Activated CD8-positive, alpha-beta T cell treated with anti-CD3 and anti-CD28 coated beads, Interleukin-2, amount 10 ng/mL, durations not matched to agents 7 days and 5 days (primary cell): ENCODE measurements at regions not wholly inside any gene's neighbourhood (a gene's known extent, or its start where the extent isn't known, plus 50 kb on each side); places are given as distances from the start of the nearest gene placed in this dataset.
"Not testable (repeated sequence)": the region's sequence is repeated elsewhere in the genome, so short reads cannot be mapped to it uniquely, and the experiment has no call there.

Experiments used
- ATAC-seq: fragments of 150-1000 bp; cut with Tn5 transposase; one replicate; pipeline ENCODE4 v1.10.0; 2021; ENCODE audit warnings: moderate library complexity
- CTCF ChIA-PET: fragments of 350-600 bp; sonication (Branson Sonifier 250); formaldehyde crosslinking; loops from one replicate; lab custom pipeline; 2021; ENCODE audit warnings: antibody characterized with exemption; lab: Charles Lee
- POLR2A ChIA-PET: fragments of 350-600 bp; sonication (Branson Sonifier 250); formaldehyde crosslinking; loops from one replicate; lab custom pipeline; 2021; ENCODE audit warnings: antibody characterized with exemption; lab: Charles Lee
- DNase-seq: peaks from one replicate; pipeline ENCODE4 v3.0.0-alpha.2; 2020
- H3K27ac Mint-ChIP-seq: one replicate; pipeline ENCODE4 v1.8.0; 2021; ENCODE audit warnings: mild to moderate bottlenecking, mixed read lengths
- H3K27me3 Mint-ChIP-seq: one replicate; pipeline ENCODE4 v1.8.0; 2021; ENCODE audit warnings: low read depth, mixed read lengths
- H3K36me3 Mint-ChIP-seq: one replicate; pipeline ENCODE4 v1.8.0; 2021; ENCODE audit warnings: low read depth, mixed read lengths
- H3K4me1 Mint-ChIP-seq: one replicate; pipeline ENCODE4 v1.8.0; 2021; ENCODE audit warnings: low read depth, mixed read lengths
- H3K4me3 Mint-ChIP-seq: one replicate; pipeline ENCODE4 v1.8.0; 2021; ENCODE audit warnings: mild to moderate bottlenecking, mixed read lengths
- H3K9me3 Mint-ChIP-seq: one replicate; pipeline ENCODE4 v1.8.0; 2022; ENCODE audit warnings: mixed read lengths; ENCODE audit not compliant: insufficient read depth

DNA sequence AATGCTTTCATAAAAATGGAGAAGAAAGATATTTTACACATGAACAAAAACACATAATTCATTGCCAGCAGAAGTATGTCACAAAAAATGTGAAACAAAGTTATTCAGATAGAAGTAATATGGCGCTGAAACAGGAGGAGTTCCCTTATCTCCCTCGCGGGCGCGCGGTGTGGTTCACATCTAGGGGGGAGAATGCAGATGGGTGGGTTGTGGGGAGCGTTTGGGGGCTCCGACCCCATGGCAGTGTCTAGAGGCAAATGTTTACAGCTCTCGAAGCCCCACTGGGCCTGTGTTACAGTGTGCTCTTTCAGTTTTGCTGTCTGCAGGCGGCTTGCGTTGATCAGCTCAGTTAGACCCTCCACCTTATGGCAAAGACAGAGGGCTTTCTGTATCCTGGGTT lies 297.5 kb downstream of the CGGBP1 start:
- DNase-seq (no peak), ATAC-seq (no peak)
- no peaks in the 10 kb centered on the region for H3K9me3 Mint-ChIP-seq
- ChIA-PET CTCF (no interaction called here), POLR2A (no interaction called here)
- no peaks in the 10 kb centered on the region for H3K27me3 Mint-ChIP-seq
- no peaks in the 10 kb centered on the region for H3K36me3 Mint-ChIP-seq
- H3K27ac Mint-ChIP-seq, result no peak overlapping the region
- no peaks in the 10 kb centered on the region for H3K4me1 Mint-ChIP-seq
- H3K4me3 Mint-ChIP-seq, result no peak overlapping the region

DNA sequence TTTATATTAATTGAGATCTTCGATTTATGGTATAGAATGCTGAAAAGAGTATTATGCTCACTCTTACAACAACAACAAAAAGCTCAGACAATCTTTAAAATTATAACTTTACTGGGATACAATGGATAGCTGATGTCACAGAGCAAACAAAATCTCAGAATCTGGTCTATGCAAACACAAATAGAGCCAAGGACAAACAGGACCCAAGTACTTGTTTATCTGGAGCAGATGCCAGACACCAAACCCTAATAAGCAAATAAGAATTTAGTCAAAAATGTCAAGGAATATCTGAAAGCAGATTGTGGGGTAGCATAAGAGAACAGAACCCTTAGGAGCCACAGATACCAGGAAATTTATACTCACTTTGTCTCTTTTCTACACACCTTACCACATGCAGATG lies 302.2 kb downstream of the CGGBP1 start:
- no peaks in the 10 kb centered on the region for H3K9me3 Mint-ChIP-seq
- ChIA-PET CTCF (no interaction called here), POLR2A (no interaction called here)
- DNase-seq (no peak), ATAC-seq (no peak)
- no peaks in the 10 kb centered on the region for H3K27me3 Mint-ChIP-seq
- H3K36me3 Mint-ChIP-seq, result no peaks in the 10 kb centered on the region
- H3K4me3 Mint-ChIP-seq, result no peak overlapping the region
- no peak overlapping the region for H3K27ac Mint-ChIP-seq
- H3K4me1 Mint-ChIP-seq, result no peaks in the 10 kb centered on the region

DNA sequence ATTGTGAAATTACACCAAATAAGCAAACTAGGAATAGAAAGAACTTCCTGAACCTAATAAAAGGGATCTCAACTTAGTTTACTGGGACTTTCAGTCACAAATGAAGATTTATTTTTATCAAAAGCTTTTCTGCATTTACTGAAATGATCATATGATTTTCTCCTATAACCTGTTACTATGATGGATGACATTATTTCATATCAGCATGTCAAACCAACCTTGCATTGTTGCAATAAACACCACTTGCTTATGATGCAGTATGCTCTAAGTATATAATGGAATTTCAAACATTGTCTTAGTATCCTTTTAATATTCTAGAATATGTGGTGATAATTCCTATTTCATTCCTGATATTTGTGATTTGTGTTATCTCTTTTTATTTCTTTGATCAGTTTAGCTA lies 303.0 kb downstream of the CGGBP1 start:
- Mint-ChIP-seq H3K4me1 (no peaks in the 10 kb centered on the region), H3K4me3 (no peak overlapping the region), H3K9me3 (no peaks in the 10 kb centered on the region), H3K27ac (no peak overlapping the region), H3K36me3 (no peaks in the 10 kb centered on the region), H3K27me3 (no peaks in the 10 kb centered on the region)
- no peak for ATAC-seq
- ChIA-PET CTCF (no interaction called here), POLR2A (no interaction called here)
- DNase-seq, result no peak

DNA sequence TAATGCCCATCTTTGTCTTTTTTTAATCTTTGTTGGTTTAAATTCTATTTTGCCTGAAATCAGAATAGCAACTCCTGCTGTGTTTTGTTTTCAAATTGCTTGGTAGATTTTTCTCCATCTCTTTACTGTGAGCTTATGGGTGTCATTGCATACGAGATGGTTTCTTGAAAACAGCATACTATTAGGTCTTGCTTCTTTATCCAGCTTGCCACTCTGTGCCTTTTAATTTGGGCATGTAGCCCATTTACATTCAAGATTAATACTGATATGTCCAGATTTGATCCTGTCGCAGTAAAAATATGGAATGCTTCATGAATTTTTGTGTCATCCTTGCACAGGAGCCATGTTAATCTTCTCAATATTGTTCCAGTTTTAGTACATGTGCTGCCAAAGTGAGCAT lies 316.6 kb downstream of the CGGBP1 start:
- no peaks in the 10 kb centered on the region for H3K27me3 Mint-ChIP-seq

DNA sequence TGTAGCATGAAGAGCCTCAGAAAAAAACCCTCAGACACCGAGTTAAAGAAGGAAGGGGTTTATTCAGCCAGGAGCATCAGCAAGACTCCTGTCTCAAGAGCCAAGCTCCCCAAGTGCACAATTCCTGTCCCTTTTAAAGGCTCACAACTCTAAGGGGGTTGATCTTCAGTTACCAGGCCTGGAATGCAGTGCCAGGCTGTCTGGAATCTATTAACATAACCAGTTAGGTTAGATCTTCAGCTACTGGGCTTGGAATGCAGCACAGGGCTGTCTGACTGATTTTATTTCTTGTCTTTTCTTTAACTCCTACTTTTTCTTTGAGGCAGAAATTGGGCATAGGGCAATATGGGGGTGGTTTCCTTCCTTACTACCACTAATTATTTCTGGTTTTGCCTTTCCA lies 317.9 kb downstream of the CGGBP1 start:
- H3K4me1 Mint-ChIP-seq, H3K36me3 Mint-ChIP-seq, POLR2A ChIA-PET, H3K9me3 Mint-ChIP-seq, H3K27ac Mint-ChIP-seq, DNase-seq, H3K27me3 Mint-ChIP-seq, ATAC-seq, H3K4me3 Mint-ChIP-seq, CTCF ChIA-PET: not testable (repeated sequence)

More for the DNA sequence above, 316.6 kb downstream of the CGGBP1 start:
- CTCF ChIA-PET, result no interaction called here
- ATAC-seq (no peak), DNase-seq (no peak)
- Mint-ChIP-seq H3K4me3 (no peak overlapping the region), H3K9me3 (peaks cover 5% of the 10 kb centered on the region), H3K4me1 (no peaks in the 10 kb centered on the region), H3K27ac (no peak overlapping the region), H3K36me3 (no peaks in the 10 kb centered on the region)
- POLR2A ChIA-PET, result no interaction called here

DNA sequence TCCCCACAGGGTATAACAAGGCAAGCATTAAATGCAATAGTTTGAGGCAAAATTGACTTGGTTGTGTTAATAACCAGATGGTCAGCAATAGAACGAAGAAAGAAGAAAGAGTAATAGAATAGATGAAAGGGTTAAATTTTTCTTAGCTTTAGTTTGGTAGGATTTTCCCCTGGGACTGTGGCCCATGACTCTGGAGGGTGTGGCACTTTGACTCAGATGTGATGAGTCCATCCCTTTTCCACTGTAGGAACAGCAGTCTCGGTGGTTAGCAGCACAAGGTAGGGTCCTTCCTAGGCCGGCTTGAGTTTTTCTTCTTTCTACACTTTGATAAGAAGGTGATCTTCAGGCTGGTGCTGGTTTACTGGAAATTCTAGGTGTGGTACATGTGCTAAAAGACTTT lies 321.0 kb downstream of the CGGBP1 start:
- DNase-seq, H3K27me3 Mint-ChIP-seq, POLR2A ChIA-PET, ATAC-seq, H3K36me3 Mint-ChIP-seq, H3K4me1 Mint-ChIP-seq, H3K4me3 Mint-ChIP-seq, H3K9me3 Mint-ChIP-seq, H3K27ac Mint-ChIP-seq, CTCF ChIA-PET: not testable (repeated sequence)

DNA sequence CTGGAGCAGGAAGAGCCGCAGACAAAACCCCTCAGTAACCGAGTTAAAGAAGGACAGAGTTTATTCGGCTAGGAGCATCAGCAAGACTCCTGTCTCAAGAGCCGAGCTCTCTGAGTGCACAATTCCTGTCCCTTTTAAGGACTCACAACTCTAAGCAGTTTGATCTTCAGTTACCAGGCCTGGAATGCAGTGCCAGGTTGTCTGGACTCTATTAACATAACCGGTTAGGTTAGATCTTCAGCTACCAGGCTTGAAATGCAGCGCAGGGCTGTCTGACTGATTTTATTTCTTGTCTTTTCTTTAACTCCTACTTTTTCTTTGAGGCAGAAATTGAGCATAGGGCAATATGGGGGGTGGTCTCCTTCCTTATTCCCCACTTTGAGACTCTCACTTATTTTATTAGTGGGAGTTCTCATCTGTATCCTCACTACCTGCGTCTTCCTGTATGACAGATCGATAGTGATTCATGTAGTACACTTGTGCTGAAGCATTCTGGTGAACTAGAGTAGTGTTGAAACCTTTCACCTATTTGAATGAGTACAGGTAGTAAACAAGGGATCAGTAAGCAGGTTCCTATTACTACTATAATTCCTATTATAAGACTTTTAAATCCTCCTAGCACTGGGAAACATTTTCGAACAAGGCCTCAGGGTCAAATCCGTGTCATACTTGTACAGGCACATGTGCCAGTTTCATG lies 325.0 kb downstream of the CGGBP1 start:
- H3K27me3 Mint-ChIP-seq, result no peaks in the 10 kb centered on the region
- no peak for ATAC-seq
- H3K36me3 Mint-ChIP-seq, result no peaks in the 10 kb centered on the region
- CTCF ChIA-PET, result no interaction called here
- POLR2A ChIA-PET, result no interaction called here
- no peak for DNase-seq
- H3K4me3 Mint-ChIP-seq, result no peak overlapping the region
- H3K9me3 Mint-ChIP-seq, result no peaks in the 10 kb centered on the region
- H3K4me1 Mint-ChIP-seq, result no peaks in the 10 kb centered on the region
- no peak overlapping the region for H3K27ac Mint-ChIP-seq

DNA sequence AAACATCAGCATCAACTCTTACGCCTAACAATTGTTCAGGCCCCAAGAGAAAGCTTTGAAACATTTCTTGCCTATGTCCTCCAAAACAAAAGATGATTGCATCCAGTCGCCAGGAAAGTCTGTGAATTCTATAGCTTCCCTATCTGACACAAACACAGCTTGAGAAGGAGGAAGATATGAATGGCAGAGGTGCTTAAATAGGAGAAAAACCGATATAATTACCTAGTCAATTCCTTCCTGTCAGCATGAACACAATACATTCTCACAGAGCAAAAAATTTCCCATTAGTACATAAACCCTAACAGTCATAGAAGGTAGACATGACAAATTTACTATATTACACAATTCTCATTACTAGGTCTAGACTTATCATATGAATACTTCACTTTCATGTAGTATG lies 326.5 kb downstream of the CGGBP1 start:
- Mint-ChIP-seq H3K4me1 (no peaks in the 10 kb centered on the region), H3K9me3 (no peaks in the 10 kb centered on the region), H3K36me3 (no peaks in the 10 kb centered on the region), H3K27me3 (no peaks in the 10 kb centered on the region), H3K27ac (no peak overlapping the region), H3K4me3 (no peak overlapping the region)
- ATAC-seq (no peak), DNase-seq (no peak)
- POLR2A ChIA-PET, result no interaction called here
- CTCF ChIA-PET, result no interaction called here

DNA sequence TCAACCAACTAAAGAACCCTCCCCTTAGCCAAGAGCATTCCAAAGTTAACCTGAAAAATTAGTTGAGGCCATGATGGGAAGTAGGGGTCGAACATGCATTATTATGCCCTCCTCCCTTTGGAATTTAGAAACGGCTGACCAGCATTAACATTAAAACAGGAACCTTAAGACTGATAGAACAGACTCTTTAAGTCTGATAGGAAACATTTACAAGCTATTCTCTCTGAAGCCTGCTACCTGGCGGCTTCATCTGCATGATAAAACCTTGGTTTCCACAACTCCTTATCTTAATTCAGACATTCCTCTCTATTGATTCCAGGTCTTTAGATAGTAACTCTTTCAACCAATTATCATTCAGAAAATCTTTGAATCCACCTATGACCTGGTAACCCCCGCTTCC lies 331.0 kb downstream of the CGGBP1 start:
- no peaks in the 10 kb centered on the region for H3K27me3 Mint-ChIP-seq
- CTCF ChIA-PET, result no interaction called here

DNA sequence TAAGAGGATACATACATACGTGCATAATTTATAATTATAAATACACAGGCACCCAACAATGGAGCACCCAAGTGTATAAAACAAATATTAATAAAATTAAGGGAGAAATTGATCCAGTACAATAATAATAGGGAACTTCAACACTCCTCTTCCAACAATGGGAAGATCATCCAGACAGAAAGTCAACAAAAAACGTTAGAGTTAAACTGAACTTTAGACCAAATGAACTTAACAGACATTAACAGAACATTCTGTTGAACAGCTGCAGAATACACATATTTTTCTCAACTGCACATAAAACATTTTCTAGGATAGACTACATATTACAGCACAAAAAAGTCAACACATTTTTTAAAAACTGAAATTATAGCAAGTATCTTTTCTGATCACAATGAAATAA lies 339.7 kb downstream of the CGGBP1 start:
- H3K27me3 Mint-ChIP-seq, result no peaks in the 10 kb centered on the region
- ChIA-PET POLR2A (no interaction called here), CTCF (no interaction called here)
- no peaks in the 10 kb centered on the region for H3K4me1 Mint-ChIP-seq
- no peak overlapping the region for H3K27ac Mint-ChIP-seq
- ATAC-seq (no peak), DNase-seq (no peak)
- H3K36me3 Mint-ChIP-seq, result no peaks in the 10 kb centered on the region
- H3K4me3 Mint-ChIP-seq, result no peak overlapping the region
- no peaks in the 10 kb centered on the region for H3K9me3 Mint-ChIP-seq

More for the DNA sequence above, 331.0 kb downstream of the CGGBP1 start:
- H3K4me3 Mint-ChIP-seq, result no peak overlapping the region
- no peaks in the 10 kb centered on the region for H3K4me1 Mint-ChIP-seq
- ATAC-seq (no peak), DNase-seq (no peak)
- POLR2A ChIA-PET, result no interaction called here
- no peak overlapping the region for H3K27ac Mint-ChIP-seq
- H3K36me3 Mint-ChIP-seq, result no peaks in the 10 kb centered on the region
- H3K9me3 Mint-ChIP-seq, result no peaks in the 10 kb centered on the region

DNA sequence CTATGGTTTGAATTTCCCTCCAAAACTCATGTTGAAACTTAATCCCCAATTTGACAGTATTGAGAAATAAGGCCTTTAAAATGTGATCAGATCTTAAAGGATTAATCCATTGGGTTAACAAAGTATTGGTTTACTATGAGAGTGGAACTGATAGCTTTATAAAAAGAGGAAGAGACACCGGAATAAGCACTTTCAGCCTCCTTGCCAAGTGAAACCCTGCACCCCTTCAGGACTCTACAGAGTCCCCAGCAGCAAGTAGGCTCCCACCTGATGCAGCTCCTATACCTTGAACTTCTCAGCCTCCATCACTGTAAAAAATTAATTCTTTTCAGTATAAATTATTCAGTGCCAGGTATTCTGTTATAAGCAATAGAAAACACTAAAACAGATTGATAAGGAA lies 348.3 kb downstream of the CGGBP1 start:
- no peaks in the 10 kb centered on the region for H3K36me3 Mint-ChIP-seq

DNA sequence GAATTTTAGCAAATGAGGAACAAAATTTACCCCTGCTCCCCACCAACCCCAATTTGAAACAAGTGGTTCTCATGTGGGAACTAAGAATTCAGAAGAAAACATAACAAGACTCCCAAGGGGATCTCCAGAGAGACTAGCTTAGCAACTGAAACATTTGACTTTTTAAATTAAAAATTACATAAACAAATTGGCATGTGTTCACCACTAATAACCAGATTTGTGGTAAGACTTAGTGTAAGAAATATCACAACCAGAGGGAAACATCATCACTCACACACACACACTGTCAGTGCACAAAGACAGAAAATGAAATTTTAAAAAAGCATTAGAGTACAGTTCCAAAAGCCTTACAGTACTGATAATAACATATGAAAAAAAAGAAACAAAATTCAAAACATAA lies 348.8 kb downstream of the CGGBP1 start:
- ChIA-PET POLR2A (no interaction called here), CTCF (no interaction called here)
- Mint-ChIP-seq H3K27me3 (no peaks in the 10 kb centered on the region), H3K27ac (no peak overlapping the region), H3K4me3 (no peak overlapping the region), H3K36me3 (no peaks in the 10 kb centered on the region), H3K4me1 (no peaks in the 10 kb centered on the region), H3K9me3 (no peaks in the 10 kb centered on the region)
- ATAC-seq, result no peak
- DNase-seq, result no peak

More for the DNA sequence above, 348.3 kb downstream of the CGGBP1 start:
- DNase-seq (no peak), ATAC-seq (no peak)
- H3K4me3 Mint-ChIP-seq, result no peak overlapping the region
- H3K27me3 Mint-ChIP-seq, result no peaks in the 10 kb centered on the region
- POLR2A ChIA-PET, result no interaction called here
- CTCF ChIA-PET, result no interaction called here
- no peak overlapping the region for H3K27ac Mint-ChIP-seq
- H3K4me1 Mint-ChIP-seq, result no peaks in the 10 kb centered on the region
- H3K9me3 Mint-ChIP-seq, result no peaks in the 10 kb centered on the region

DNA sequence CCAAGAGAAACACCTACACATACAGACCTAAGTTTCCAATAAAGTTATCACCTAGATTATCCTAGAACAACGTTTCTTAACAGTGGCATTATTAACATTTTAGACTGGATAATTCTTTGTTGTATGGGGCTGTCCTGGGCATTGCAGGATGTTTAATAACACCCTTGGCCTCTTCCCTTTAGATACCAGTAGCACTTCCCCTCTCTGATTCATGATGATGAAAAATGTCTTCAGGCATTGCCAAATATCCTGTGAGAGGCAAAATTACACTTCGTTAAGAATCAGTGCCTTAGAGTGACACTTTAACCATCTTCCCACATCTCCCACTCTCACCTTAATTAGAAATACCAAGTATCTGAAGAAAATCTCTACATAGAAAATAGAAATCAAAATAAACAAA lies 352.6 kb downstream of the CGGBP1 start:
- ATAC-seq (no peak), DNase-seq (no peak)
- Mint-ChIP-seq H3K9me3 (no peaks in the 10 kb centered on the region), H3K36me3 (no peaks in the 10 kb centered on the region), H3K4me1 (no peaks in the 10 kb centered on the region), H3K27me3 (no peaks in the 10 kb centered on the region), H3K4me3 (no peak overlapping the region), H3K27ac (no peak overlapping the region)
- ChIA-PET POLR2A (no interaction called here), CTCF (no interaction called here)
